AG20443 (cell line): ENCODE measurements at regions not wholly inside any gene's neighbourhood (a gene's known extent, or its start where the extent isn't known, plus 50 kb on each side); places are given as distances from the start of the nearest gene placed in this dataset.
"Not testable (repeated sequence)": the region's sequence is repeated elsewhere in the genome, so short reads cannot be mapped to it uniquely, and the experiment has no call there.

Source experiments
- DNase-seq: peaks from one replicate; pipeline ENCODE4 v3.0.0; 2012; ENCODE audit warnings: low spot score, mixed read lengths

DNA sequence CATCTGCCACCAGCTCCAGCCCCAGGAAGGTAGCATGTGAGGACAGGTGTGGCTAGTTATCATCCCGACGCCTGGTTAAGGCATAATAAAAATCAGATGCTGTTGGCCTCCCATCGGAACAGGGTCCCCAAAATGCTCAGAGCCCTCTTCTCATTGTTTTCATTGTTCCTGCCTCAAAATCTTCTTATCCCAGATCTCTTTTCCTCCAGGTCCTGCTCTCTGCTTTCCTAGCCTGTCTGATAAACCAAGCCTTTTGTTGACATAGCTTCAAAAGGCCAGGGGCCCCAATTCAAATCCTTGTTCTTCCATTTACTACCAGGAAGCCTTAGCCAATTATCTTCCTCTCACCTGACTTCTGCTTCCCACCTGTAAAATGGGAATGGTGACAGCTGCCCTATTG lies 130.1 kb upstream of the ADRA1B start:
- DNase-seq = no peak

DNA sequence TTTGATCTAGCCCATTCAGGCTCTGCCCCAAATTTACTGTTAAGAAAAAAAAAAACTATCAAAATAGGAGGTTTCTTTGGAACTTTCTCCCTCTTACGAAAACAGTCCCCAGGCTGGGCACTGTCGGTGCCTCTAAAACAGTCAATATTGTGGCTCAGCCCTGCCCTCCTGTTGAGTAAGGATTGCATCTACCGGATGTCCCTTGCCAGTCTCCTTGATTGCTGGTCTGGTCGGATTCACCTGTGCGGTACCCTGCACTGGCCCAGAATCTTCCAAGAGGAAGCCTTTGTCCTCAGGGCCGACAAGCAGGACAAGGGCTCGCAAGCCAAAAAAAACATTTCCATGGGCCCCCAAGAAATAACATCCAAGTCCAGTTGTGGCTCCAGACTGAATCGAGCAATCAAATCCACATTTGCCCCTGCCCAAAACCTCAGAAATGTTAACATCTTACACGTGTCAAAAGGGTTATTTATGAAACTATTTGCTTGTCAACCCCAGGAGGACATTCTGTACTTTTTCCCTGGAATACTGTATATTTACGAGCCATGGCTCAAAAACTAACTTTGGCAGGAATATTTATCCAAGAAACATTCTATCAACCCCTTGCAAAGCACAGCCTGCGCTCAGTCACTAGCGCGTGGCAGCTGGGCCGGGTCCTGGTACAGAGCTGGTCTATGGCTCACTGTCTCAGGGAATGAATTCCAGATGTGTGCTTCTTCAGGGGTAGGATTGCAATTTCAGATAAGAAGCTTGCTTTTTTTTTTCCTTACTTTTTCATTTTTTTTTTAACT lies 129.2 kb upstream of the ADRA1B start:
- DNase-seq = peak; percentile 91

DNA sequence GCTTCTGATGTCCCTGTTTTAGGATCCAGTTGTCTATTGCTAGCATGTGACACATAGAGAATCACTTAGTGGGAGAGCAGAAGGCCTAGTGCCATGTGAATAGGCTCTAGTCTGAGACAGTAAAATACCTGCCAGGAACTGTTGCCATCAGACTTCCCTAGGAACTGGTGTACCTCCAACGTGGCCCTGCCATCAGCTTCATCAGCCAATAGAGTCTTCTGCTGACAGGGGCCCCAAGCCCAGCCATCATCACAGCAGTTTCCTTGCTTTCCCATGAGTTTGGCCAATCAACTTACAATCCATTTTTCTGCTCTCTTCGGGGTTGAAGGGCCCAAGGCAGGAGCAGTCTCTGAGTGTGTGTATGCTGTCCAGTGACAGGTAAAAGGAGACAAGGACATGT lies 128.4 kb upstream of the ADRA1B start:
- DNase-seq = peak; percentile 18

DNA sequence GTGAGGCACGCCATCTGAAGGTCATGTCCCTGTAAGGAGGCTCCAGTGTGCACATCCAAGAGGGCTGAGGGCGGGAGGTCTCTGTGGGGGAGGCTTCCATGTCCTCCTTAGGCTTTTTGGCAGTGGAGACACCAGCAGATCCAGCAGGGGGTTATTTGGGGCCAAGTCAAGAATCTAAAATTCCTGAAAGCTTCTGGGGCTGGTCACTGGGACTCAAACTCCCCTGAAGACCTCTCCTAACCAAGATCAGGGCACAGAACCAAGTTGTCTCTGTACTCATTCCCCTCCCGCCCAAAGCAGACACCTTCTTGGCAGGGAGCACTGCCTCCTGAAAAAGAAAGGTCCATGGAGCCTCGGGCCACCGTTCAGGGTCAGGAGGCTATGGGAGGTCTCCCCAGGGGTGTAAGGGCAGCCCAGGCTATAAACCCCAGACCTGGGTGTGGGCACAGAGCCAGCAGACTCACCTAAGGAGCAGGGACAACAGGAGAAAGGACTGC lies 127.4 kb upstream of the ADRA1B start:
- no peak for DNase-seq

DNA sequence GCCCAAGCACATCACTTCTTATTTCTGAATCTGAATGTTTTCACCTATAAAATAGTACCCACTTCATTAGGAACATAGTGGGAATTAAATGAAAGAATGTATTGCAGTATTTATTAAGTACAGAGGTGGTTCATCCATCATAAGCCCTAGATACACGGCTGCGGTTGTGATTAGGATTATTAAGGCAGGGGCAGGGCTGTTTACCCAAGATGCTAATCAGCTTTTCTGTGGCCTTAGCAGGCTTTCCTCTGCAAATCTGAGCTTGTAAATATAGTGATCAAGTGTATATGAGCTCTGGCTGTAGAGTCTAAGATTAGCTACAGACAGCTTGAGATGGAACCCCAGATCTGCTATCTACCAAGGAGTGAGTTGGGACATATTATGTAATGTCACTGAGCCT lies 124.1 kb upstream of the ADRA1B start:
- DNase-seq = no peak

DNA sequence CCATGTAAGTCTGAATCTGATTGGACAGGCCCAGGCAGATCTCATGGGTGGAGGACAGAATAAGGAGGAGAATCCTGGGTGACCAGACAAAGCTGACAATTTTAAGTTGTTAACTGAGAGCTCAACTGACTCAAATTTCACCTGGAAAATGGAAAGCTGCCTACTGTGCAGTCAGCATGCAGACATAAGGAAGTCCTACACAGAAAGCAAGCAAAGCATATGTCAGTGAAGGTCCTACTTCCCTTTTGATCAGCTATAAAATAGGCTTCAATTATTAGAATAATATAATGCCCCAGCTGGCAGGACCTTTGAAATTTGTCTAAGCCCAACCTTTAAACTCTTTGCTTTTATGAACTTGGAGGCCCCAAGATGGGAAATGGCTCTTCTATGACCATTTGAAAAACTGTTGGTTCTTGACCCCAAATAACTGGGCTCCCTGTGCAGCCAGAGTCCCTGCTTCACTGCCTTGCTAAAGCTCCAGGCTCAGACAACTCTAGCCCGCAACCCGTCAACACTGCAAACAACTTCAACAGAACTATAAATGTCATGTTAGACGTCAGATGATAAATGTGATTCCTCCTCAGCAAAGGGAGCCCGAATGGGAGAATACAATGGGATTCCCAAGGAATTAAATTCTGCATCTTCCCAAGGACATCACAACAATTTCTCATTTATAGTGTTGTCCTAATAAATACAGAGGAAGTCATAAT lies 118.9 kb upstream of the ADRA1B start:
- no peak for DNase-seq

DNA sequence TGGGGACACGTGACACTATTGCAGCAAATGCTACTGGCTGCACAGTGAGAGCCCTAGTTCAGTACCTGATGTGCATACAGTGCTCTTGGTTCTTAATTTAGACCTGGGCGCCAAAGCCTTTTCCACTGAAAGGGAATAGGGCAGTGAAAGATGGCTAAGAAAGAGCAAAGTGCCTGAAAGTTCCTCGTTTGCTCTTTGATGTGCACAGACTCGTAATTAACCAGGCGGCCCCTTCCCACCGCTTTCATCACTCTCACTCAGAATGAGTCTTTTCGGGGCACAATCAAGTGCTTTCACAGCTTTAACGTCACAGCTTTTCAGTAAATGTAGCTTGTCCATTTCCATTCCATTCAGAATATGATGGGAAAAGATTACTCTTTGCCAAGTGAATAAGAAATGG lies 116.6 kb upstream of the ADRA1B start:
- DNase-seq = no peak

DNA sequence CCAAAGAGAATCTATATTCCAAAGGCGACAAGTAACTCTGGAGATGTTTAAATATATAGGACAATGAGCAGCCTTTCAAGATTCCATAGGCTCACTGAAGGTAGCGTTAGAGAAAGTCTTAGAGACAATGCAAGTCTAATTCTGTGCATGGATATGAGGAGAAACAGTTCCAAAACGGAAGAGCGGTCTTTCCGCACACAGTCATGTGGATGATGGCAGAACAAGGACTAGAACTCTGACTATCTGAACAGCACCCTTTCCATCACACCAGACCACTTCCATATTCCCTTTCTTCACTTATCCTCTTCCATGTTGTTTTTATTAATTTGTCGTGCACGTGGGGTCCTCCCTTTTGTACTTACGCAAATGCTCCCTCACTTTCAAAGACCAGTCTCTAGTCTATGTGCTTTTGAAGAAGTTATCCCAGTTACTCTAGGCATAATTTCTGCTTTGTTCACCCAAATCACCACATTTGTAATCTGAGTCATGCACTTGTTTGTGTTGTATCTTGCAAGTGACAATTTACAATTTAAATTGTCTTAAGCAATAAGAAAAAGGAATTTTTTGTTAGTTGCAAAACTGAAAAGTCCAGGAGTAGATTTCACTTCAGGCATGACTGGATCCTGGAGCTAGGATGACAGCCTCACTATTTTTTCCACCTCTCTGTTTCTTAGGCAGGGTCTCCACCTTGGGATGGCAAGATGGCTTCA lies 116.0 kb upstream of the ADRA1B start:
- peak; percentile 17 for DNase-seq

DNA sequence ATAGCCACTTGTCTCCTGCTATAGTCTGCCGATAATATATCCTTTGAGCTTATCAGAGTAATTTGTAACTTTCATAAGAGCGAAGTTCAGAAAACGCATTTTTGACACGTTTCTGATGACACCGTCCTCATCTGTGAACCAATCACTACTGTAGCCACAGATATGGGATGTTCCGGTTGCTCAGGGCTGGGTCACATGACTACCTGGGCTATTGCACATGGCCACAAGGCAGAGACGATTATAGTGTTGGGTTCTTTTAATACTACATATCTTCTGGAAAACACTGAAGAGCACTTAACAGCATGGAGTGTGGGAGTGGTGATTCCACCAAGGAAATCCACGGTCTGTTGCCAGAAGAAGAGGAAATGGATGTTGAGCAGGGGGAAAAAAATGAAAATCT lies 115.0 kb upstream of the ADRA1B start:
- DNase-seq = no peak

DNA sequence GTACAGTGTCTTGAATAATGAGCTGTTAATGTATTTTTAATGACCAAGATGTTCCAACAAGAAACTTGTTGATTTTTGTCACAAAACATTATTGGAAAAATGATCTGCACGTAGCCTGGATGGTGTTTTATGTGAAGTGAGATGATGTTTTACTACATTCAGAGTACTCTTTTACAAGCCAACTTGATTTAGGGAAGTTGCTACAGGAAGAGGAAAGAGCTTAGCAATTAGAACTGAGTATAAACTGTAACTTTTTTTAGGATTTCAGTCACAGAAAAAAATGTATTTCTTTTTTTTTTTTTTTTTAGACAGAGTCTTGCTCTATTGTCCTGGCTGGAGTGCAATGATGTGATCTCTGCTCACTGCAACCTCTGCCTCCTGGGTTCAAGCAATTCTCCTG lies 113.6 kb upstream of the ADRA1B start:
- no peak for DNase-seq

DNA sequence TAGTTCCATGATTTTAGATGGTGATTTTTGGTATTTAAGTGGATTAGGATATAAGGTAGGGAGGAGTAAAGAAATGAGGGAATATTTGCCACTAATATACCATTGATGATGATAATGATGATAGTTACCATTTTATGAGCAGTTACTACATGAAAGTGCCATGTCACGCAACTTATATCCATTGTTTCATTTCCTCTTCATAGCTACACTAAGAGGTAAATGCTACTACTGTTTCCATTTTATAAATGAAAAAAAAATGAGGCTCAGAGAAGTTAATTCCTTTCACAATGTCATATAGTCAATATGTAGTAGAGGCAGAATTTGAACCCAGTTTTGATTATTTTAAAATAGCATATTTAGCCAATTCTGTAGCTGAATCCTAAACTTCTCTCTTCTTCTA lies 112.2 kb upstream of the ADRA1B start:
- no peak for DNase-seq

DNA sequence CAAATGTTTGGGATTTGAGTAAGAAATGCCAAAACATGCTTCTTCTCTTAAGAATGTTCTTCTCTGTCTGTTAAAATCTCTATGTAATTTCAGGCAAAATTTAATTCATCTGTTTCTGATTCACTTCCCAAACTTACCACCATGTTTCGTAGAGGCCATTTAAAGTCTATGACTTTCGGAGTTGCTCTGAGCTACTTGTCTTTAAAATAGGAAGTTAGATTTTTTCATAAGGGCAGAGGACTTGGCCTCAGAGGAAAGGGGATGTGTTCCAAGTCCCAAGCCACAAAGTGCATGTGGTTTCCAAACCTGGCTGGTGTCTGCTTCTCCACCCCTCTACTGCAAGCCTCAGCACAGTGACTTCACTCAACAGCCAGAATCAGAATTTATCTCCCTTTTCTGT lies 111.3 kb upstream of the ADRA1B start:
- peak; percentile 77 for DNase-seq

DNA sequence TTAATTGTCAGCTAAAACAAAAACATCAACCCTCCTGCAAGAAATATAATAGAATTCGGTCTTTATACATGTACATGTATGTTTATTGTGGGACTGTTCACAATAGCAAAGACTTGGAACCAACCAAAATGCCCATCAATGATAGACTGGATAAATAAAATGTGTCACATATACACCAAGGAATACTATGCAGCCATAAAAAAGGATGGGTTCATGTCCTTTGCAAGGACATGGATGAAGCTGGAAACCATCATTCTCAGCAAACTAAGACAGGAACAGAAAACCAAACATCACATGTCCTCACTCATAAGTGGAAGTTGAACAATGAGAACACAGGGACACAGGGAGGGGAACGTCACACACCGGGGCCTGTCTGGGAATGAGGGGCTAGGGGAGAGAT lies 109.1 kb upstream of the ADRA1B start:
- not testable (repeated sequence) for DNase-seq

DNA sequence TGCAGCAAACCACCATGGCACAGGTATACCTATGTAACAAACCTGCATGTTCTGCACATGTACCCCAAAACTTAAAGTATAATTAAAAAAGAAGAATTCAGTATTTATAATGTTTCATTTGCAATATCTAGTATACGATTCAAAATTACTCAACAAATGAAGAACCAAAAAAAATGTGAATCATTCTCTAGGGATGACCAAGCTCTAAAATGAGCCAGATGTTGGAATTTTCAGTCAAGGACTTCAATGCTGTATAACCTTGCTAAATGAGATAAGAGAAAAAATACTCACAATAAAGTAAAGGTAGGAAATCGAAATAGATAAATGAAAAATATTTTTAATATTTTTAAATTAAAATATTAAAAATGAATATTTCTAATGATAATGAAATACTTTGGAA lies 108.7 kb upstream of the ADRA1B start:
- DNase-seq = no peak

DNA sequence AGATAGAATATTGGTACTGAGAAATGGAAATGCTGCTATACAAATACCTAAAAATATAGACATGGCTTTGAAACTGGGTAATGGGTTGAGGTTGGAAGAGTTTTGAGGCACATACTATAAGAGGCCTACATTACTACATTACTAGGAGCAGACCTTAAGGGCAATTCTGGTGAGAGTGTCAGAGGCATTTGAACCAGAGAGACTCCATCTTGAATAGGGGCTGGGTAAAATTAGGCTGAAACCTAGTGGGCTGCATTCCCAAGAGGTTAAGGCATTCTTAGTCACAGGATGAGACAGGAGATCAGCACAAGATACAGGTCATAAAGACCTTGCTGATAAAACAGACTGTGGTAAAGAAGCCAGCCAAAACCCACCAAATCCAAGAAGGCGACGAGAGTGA lies 104.6 kb upstream of the ADRA1B start:
- DNase-seq = no peak

DNA sequence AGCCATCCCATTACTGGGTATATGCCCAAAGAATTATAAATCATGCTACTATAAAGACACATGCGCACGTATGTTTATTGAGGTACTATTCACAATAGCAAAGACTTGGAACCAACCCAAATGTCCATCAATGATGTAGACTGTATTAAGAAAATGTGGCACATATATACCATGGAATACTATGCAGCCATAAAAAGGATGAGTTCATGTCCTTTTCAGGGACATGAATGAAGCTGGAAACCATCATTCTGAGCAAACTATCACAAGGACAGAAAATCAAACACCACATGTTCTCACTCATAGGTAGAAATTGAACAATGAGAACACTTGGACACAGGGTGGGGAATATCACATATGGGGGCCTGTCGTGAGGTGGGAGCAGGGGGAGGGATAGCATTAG lies 103.5 kb upstream of the ADRA1B start:
- not testable (repeated sequence) for DNase-seq

DNA sequence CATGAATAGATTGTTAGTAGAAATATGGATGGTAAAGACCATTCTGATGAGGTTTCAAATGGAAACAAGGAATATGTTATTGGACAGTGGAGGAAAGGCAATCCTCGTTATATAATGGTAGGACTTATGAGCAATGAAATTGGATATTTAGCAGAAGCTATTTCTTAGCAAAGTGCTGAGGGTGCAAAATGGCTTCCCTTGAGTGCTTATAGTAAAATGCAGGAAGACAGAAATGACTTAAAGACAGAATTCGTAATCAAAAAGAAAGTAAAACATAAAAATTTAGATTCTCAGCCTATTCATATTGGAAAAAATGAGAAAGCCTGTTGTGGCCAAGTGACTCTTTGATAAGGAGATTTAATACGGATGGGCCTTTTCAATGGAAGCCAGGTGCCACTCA lies 102.1 kb upstream of the ADRA1B start:
- DNase-seq = no peak

DNA sequence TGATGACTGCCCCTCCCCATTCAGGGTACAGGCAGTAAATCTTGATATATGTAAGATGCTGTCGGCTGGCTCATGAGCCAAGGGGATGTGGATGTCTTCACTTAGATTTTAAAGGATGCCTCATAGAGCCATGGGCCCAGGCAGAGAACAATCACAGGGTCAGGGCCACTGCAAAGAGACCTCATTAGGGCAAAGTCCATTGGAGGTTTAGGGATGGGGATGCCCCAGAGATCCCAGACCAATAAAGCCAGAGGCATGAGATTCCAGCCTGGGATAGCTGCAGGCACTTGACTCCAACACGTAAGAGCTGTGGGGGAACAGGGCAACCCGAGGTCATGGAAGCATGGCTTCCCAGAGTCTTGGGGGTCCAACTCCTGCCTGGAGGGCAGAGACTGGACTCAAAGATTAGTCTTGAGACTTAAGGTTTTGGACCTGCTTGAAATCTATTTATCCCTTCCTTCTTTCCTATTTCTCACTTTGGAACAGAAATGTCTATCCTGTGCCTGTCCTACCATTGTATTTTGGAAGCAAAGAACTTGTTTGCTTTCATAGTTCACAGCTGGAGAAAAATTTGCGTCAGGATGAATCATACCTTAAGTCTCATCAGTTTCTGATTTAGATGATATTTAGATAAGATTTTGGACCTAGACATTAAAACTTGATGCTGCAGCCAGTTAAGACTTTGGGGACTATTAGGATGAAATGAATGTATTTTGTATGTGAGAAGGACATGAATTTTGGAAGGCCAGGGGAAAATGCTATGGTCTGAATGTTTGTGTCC lies 101.3 kb upstream of the ADRA1B start:
- no peak for DNase-seq

DNA sequence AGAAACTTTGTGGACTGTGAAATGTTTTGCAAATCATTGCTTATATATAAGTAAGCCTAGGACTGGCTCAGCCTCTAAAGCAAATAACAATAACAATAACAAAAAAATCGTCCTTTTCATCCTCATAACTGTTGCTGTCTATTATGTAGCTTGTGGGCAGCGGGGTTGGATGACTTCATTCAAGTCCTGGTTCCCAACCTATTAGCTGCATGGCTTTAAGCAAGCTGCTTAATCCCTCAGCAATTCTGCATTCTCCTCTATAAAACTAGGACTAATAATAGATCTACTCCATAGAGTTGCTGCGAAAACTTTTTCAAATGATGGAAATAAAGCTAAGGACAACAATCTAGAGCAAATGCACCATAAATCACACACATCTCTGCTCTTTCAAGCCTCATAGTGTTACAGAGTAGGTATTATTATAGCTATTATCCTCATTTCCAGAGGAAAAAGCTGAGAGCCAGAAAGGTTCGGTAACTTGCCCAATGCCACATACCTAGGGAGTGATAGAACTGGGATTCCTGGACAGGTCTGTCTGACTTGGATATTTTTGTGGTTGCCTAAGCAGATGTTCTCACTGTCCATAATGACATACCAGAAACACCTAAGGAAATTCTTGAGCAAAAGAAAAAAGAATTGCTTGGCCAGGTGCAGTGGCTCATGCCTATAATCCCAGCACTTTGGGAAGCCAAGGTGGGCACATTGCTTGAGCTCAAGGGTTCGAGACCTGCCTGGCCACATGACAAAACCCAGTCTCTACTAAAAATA lies 98.8 kb upstream of the ADRA1B start:
- no peak for DNase-seq

DNA sequence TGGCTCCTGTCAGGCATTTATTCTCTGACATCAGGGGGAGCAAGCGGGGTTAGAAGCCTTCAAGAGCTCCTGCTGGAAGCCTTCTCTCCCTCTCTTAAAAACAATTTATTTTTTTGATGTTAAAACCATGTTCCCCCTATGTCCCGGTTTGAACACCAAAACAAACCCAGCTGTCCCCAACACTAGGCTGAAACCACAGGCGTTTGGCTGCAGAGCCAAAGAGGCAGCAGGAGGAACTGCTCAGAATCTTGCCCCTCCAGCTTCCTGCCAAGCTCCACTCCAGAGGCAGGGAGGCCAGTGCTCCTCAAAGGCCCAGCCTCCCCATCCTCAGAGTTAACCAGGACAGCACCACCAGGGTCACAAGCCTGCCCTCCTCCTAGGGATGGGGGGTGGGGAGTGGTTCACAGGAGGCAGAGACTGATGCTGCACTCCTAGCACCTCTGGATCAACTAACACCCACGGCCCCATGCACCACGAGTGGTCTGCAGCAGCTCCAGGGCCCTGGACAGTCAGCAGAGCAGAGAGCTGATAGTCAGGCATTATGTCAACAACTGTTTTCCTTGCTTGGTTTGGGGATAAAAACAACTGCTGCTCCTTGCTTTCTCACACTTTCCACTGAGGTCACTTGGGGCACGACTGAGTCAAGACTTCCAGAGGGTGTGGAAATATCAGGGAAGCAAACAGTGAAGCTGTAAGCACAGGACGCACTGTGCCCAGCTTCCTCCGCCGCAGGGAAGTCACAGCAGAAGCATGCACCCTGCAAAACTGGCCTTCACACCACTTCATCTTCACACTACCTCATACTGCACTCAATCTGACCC lies 96.5 kb upstream of the ADRA1B start:
- peak; percentile 66 for DNase-seq
